Epithelial cell of esophagus (primary cell): ENCODE measurements at regions not wholly inside any gene's neighbourhood (a gene's known extent, or its start where the extent isn't known, plus 50 kb on each side); places are given as distances from the start of the nearest gene placed in this dataset.

Source experiments
- DNase-seq: peaks from one replicate; pipeline ENCODE4 v3.0.0; 2010; ENCODE audit warnings: low read depth
- H3K4me3 ChIP-seq: 2 replicates; pipeline ENCODE4 v1.5.1; 2011; ENCODE audit warnings: mild to moderate bottlenecking, low read length, control low read depth
- TF ChIP-seq, protein P1 (sequence below): IDR thresholded peaks from 2 replicates; pipeline ENCODE4 v1.5.1; 2011; ENCODE audit warnings: low read depth, mild to moderate bottlenecking, low read length, control low read depth, inconsistent platforms; ENCODE audit not compliant: insufficient read depth; ENCODE audit errors: missing control alignments

DNA sequence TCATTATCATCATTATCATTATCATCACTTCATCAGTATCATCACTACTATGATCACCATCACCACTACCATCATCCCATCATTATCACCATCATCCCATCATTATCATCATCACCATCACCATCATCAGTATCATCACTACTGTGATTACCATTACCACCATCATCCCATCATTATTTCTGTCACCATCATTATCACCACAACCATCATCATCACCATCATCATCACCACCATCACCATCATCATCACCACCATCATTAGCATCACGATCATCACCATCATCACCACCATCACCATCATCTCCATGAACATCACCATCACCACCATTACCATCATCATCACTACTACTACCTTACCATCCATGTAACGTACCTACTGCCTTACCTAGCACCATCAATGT lies 368.8 kb downstream of the SEC14L1 start:
- DNase-seq: no peak
- TF ChIP-seq, protein P1, sequence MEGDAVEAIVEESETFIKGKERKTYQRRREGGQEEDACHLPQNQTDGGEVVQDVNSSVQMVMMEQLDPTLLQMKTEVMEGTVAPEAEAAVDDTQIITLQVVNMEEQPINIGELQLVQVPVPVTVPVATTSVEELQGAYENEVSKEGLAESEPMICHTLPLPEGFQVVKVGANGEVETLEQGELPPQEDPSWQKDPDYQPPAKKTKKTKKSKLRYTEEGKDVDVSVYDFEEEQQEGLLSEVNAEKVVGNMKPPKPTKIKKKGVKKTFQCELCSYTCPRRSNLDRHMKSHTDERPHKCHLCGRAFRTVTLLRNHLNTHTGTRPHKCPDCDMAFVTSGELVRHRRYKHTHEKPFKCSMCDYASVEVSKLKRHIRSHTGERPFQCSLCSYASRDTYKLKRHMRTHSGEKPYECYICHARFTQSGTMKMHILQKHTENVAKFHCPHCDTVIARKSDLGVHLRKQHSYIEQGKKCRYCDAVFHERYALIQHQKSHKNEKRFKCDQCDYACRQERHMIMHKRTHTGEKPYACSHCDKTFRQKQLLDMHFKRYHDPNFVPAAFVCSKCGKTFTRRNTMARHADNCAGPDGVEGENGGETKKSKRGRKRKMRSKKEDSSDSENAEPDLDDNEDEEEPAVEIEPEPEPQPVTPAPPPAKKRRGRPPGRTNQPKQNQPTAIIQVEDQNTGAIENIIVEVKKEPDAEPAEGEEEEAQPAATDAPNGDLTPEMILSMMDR: no peak
- no peak overlapping the region for H3K4me3 ChIP-seq

DNA sequence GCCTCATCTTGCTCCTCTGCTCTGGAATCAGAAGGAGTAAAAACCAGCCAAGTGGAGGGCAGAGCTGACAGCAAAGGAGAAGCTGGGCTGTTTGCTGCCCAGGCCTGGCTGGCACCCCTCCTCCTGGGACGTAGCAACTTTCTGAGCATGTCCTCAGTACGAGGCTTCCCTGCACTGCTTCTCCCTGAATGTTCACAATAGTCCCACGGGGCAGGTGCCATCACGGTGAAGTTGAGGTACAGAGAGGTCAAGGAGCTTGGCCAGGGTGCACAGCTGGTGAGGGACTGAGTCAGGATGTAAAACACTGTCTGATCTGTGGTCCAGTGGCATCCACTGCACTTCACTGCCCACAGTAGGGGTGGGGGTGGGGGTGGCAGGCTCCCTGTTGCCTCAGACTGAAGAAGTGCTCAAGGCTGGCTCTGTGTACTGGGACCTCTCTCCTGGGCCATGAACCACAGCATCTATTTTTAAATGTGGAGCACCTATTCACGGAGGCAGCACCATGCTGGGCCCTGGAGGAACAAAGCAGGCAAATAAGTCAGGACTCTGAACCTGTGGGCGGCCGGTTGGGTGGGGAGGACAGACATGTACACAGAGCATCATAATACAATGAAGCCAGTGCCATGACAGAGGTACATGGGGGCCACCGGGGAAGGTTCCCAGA lies 369.5 kb downstream of the SEC14L1 start:
- H3K4me3 ChIP-seq: no peak overlapping the region
- DNase-seq: no peak
- TF ChIP-seq, protein P1: no peak

DNA sequence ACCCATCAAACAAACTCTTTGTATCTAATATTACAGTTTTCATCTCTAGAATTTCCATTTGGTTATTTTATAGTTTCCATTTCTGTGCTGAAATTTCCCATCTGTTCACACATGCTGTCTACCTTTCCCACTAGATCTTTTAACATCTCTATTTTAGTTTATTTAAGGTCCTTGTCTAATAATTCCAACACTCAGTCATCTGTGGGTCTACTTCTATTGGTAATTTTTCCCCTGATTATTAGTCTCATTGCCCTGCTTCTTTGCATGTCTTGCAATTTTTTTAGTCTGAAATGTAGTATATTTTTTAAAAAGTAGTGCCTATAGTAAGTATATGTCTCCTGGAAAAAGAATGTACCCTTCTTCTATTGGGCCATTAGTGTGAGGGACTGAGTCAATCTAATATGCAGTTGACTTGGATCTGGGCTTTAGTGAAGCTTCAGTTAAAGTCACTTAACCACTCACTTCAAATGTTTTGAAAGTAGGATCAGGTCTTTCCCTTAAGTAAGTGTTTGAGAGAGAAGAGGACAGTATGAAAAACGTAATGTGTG lies 370.8 kb downstream of the SEC14L1 start:
- DNase-seq: no peak
- H3K4me3 ChIP-seq: no peak overlapping the region
- TF ChIP-seq, protein P1: no peak

DNA sequence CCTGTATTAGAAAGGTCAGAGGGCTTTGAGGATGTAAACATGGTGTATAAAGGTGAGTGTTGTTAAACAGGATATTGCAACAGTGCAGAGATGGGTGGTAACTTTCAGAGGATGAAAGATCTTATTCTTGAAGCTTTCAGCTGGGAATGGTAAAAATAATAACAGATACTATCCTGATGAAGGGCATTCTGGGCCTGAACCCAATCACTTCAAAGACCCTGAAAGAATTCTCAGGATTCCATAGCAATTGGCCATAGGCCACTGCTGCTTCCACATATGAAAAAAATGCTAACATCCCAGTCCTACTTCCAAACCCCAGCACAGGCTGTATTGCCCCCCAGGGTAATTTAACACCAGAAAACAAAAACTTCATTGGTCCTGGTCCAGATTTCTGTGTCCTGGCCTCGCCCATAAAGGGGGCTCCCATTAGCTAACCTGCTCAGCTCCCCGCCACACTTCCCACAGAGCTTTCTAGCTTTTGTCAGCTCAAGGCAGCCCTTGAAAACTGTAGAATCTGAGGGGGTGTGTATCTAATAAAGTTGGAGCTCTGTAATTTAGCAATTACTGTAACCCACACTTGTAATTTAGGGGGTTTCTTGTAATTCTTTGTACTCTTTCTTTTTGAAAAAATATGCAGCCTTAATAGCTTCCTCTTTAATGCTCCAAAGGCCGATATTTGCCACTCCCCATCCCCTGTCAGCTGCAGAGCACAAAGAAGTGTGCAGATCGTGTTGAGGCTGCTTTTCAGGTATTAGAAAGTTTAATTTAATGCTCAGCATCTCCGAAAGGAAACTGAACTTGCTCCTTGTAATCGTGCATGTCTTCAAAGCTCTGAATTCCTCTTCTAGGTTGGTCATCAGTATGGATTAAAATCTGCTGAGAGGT lies 371.5 kb downstream of the SEC14L1 start:
- H3K4me3 ChIP-seq: no peak overlapping the region
- DNase-seq: no peak
- TF ChIP-seq, protein P1: no peak

DNA sequence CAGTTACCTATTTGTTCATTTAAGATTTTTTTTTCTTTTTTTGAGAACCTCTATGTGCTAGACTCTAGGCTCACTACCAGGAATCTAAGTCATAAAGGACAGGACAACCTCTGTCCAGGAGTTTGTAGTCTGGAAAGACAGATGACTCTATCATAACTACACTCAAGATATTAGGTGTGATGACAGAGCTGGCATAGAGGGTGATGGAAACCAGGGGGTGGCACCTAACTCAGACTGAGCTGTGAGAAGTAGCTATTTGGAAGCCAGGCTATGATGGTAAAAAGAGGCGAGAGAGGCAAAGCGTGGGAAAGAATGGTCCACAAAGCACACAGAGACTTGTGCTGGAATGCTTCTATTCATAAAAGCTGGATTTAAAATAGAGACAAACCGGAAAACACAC lies 372.3 kb downstream of the SEC14L1 start:
- TF ChIP-seq, protein P1: no peak
- no peak for DNase-seq
- H3K4me3 ChIP-seq: no peak overlapping the region

DNA sequence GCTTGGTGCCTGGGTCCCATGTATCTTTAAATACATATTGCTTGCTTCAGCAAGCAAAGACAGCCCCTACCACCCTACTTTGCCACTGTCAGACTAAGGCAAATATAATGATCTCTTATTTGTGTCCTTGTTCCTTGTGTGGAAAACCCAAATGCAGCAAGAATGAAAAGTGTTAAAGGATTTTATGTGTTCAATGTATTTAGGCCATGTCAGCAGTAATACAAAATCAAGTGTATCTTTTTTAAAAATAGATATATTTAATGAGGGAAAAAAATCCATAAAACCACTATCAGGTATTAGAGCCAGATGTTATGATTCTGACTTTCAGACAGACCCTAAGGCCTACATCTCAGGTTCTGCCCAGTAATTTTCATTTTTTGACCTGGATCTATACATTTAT lies 374.5 kb downstream of the SEC14L1 start:
- no peak for DNase-seq
- TF ChIP-seq, protein P1: no peak
- no peak overlapping the region for H3K4me3 ChIP-seq

DNA sequence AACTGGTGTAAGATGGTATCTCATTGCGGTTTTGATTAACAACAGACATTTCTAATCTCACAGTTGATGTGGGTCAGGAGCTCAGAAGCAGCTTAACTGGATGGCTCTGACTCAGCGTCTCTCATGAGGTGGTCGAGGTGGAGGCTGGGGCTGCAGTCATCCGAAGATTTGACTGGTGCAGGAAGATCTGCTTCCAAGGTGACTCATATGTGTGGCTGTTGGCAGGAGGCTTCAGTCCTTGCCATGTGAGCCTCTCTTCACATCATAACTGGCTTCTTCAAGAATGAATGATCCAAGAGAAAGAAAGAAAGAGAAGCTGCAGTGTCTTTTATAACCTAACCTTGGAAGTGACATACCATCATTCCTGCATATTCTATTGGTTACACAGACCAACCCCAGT lies 376.1 kb downstream of the SEC14L1 start:
- TF ChIP-seq, protein P1: no peak
- DNase-seq: peak; percentile 52
- no peak overlapping the region for H3K4me3 ChIP-seq
